GM12873 (cell line): ENCODE measurements at regions not wholly inside any gene's neighbourhood (a gene's known extent, or its start where the extent isn't known, plus 50 kb on each side); places are given as distances from the start of the nearest gene placed in this dataset.

Source experiments
- CTCF ChIP-seq: IDR thresholded peaks from 2 replicates; pipeline ENCODE4 v1.5.1; 2012; ENCODE audit warnings: low read depth, mild to moderate bottlenecking, moderate library complexity, low read length, control low read depth; ENCODE audit not compliant: insufficient read depth; ENCODE audit errors: missing control alignments

DNA sequence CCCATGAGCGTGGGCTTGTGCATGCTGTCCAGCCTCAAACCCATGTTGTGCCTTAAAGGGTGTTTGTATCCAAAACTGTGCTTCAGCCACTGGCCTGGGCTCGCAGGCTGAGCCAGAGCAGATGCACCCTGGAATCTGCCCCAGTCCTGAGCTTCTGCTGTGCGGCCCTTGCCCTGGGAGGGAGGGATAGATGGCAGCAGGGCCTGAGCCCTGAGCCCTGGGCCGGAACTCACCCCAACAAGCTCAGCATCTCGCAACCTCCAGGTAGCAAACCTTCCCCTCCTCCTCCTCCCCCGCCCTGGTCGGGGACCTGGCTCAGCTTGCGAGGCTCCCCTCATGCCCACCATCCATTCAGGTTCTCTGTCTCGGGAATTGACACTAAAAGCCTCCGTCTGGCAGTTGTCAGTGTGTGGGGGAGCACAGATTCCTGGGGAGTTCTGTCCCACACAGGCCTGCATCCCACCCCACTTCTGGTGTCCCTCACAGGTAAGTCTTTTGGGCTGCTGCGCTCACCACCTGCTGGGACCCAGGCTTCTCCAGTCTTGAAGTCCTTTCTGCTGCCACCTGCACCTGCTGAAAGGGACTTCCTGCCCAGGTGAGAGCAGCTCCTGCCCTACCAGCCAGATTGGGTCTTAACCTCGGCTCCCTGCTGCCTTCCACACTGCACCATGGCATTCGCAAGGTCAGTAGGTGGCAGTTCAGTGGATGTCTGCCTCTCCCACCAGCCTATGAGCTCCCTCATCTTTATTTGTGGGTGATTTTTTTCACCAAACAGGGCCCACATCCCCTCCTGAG, 55.2 kb upstream of the OLFM1 start:
- no peak for TF ChIP-seq CTCF

DNA sequence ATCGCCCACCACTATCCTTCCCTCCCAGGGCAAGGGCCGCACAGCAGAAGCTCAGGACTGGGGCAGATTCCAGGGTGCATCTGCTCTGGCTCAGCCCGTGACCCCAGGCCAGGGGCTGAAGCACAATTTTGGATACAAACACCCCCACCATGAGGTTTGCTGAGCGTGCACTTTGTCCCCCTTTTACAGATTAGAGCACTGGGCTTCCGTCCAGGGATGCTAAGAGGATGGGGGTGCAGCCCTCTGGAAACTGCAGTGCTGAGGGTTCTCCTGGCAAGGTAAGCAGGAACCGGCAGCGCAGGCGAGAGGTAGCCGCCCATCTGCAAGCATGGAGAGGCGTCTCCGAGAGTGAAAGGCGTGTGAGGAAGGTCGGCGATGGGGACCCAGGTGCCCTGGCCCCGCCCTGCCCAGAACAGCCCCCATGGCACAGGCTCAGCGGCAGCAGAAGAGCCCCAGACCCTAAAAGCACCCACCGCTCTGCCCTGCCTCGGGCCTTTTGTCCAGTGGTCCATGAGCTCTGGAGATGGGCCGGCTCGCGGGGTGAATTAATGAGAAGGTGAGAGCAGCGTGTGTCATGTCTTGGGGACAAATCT, 54.5 kb upstream of the OLFM1 start:
- TF ChIP-seq CTCF: no peak

DNA sequence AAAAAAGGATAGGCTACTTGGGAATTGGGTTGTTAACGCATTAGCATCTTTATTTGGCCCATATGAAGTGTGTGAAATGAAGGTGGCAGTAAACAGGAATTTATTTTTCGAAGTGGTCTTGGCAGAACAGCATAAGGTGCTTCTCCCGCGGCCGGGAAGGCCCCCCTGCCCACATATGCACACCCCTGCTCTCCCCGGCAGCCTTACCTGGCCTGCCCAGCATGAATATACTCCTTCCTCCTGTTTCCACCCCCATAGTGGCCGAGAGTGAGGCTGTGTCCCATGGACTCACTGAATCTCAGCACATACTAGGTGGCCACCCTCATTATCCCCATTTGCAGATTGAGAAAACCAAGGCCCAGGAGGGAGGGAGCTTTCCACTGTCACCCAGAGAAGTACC, 54.0 kb upstream of the OLFM1 start:
- TF ChIP-seq CTCF: no peak

- TF ChIP-seq CTCF: no peak
Measured at GRCh38 chr9:135034106-135034505, 53.4 kb upstream of the OLFM1 start.

GRCh38 chr9:135035781-135036760, 51.4 kb upstream of the OLFM1 start:
- no peak for TF ChIP-seq CTCF

GRCh38 chr9:135036861-135037465, 50.5 kb upstream of the OLFM1 start:
- no peak for TF ChIP-seq CTCF
